Left cardiac atrium (tissue), 4 donors: ENCODE measurements at regions not wholly inside any gene's neighbourhood (a gene's known extent, or its start where the extent isn't known, plus 50 kb on each side); places are given as distances from the start of the nearest gene placed in this dataset.
"Not testable (repeated sequence)": the region's sequence is repeated elsewhere in the genome, so short reads cannot be mapped to it uniquely, and the experiment has no call there.

Experiments
- ATAC-seq, 2 donors: fragments of 200-7000 bp; cut with Tn5 transposase; one replicate each; pipeline ENCODE4 v1.9.1; 2020; ENCODE audit warnings: mild to moderate bottlenecking in 2 of 2, moderate library complexity in 2 of 2
- DNase-seq: peaks from one replicate; pipeline ENCODE4 v3.0.0-alpha.2; 2020
- intact Hi-C, 2 donors: fragments of 100-400 bp; cut with DNase I; formaldehyde crosslinking; loops; one replicate each; pipeline versions ENCODE4 v1.14.1 to v1.15.1; 2022 to 2023
- donor health status: DM: no; HTN: yes; CAD: no.
- donor health status: DM: no; HTN: yes; CAD: no; lungs with severe emphysema.
- donor health status: DM: yes; HTN: yes; CAD: no.
- donor health status: Dilated cardiomyopathy.

GRCh38 chr6:168183613-168183970 lies 104.6 kb upstream of the FRMD1 start:
- no peak for DNase-seq
- ATAC-seq, result no peak
- intact Hi-C loops, result no loop called here

- intact Hi-C loops, result no loop called here
- DNase-seq, result no peak
- ATAC-seq, result no peak
Measured at GRCh38 chr6:168182908-168183612, 104.0 kb upstream of the FRMD1 start.

GRCh38 chr6:168182366-168182765 lies 103.4 kb upstream of the FRMD1 start:
- ATAC-seq, result no peak
- DNase-seq, result no peak
- intact Hi-C loops, result no loop called here

GRCh38 chr6:168181876-168182275 lies 102.9 kb upstream of the FRMD1 start:
- ATAC-seq (no peak), DNase-seq (no peak)
- intact Hi-C loops, result no loop called here

- ATAC-seq (no peak), DNase-seq (no peak)
- intact Hi-C loops, result no loop called here
Measured at GRCh38 chr6:168181316-168181715, 102.3 kb upstream of the FRMD1 start.

GRCh38 chr6:168180548-168181011 lies 101.6 kb upstream of the FRMD1 start:
- intact Hi-C loops, result no loop called here
- DNase-seq (no peak), ATAC-seq (no peak)

- DNase-seq (no peak), ATAC-seq (no peak)
- intact Hi-C loops, result no loop called here
Measured at GRCh38 chr6:168179702-168180382, 100.8 kb upstream of the FRMD1 start.

GRCh38 chr6:168179133-168179532 lies 100.1 kb upstream of the FRMD1 start:
- ATAC-seq (no peak), DNase-seq (no peak)
- intact Hi-C loops, result no loop called here

- intact Hi-C loops, result no loop called here
- DNase-seq (no peak), ATAC-seq (no peak)
Measured at GRCh38 chr6:168177103-168177891, 98.3 kb upstream of the FRMD1 start.

GRCh38 chr6:168171673-168172353 lies 92.8 kb upstream of the FRMD1 start:
- DNase-seq (no peak), ATAC-seq (no peak)
- intact Hi-C loops, result no loop called here

GRCh38 chr6:168170841-168171601 lies 92.0 kb upstream of the FRMD1 start:
- DNase-seq (no peak), ATAC-seq (no peak)
- intact Hi-C loops, result no loop called here

GRCh38 chr6:168169624-168170023 lies 90.6 kb upstream of the FRMD1 start:
- ATAC-seq, result no peak
- no peak for DNase-seq
- intact Hi-C loops, result no loop called here

GRCh38 chr6:168168936-168169335 lies 89.9 kb upstream of the FRMD1 start:
- not testable (repeated sequence) for ATAC-seq

GRCh38 chr6:168168330-168168729 lies 89.3 kb upstream of the FRMD1 start:
- DNase-seq, ATAC-seq, intact Hi-C loops: not testable (repeated sequence)

More at GRCh38 chr6:168168936-168169335, 89.9 kb upstream of the FRMD1 start:
- DNase-seq, intact Hi-C loops: not testable (repeated sequence)

GRCh38 chr6:168167431-168168315 lies 88.7 kb upstream of the FRMD1 start:
- DNase-seq (no peak), ATAC-seq (no peak)
- intact Hi-C loops, result no loop called here

- DNase-seq (no peak), ATAC-seq (no peak)
- intact Hi-C loops, result no loop called here
Measured at GRCh38 chr6:168166627-168167026, 87.6 kb upstream of the FRMD1 start.

GRCh38 chr6:168165891-168166290 lies 86.9 kb upstream of the FRMD1 start:
- DNase-seq, result no peak
- no peak for ATAC-seq
- intact Hi-C loops, result no loop called here

GRCh38 chr6:168165373-168165772 lies 86.4 kb upstream of the FRMD1 start:
- DNase-seq, result no peak
- ATAC-seq, result no peak
- intact Hi-C loops, result no loop called here
